Skeletal muscle tissue (tissue), 3 donors: ENCODE measurements at regions not wholly inside any gene's neighbourhood (a gene's known extent, or its start where the extent isn't known, plus 50 kb on each side); places are given as distances from the start of the nearest gene placed in this dataset.

Experiments
- H3K27ac ChIP-seq: one replicate; pipeline ENCODE4 v1.7.0; 2013; ENCODE audit warnings: mild to moderate bottlenecking, low read depth, low read length, inconsistent platforms
- H3K27me3 ChIP-seq, 3 donors: one replicate each; pipeline ENCODE4 v1.7.0; 2013; ENCODE audit warnings: low read length in 3 of 3; ENCODE audit not compliant: control insufficient read depth in 3 of 3, insufficient read depth in 3 of 3
- H3K36me3 ChIP-seq, 3 donors: one replicate each; pipeline ENCODE4 v1.7.0; 2013; ENCODE audit warnings: low read length in 3 of 3; ENCODE audit not compliant: control insufficient read depth in 3 of 3, insufficient read depth in 3 of 3
- H3K4me1 ChIP-seq, 3 donors: one replicate each; pipeline ENCODE4 v1.7.0; 2013; ENCODE audit warnings: low read length in 3 of 3, mild to moderate bottlenecking in 3 of 3; ENCODE audit not compliant: control insufficient read depth in 3 of 3, insufficient read depth in 3 of 3
- H3K4me3 ChIP-seq, 3 donors: one replicate each; pipeline ENCODE4 v1.7.0; 2013; ENCODE audit warnings: low read length in 3 of 3
- H3K9ac ChIP-seq, 3 donors: one replicate each; pipeline ENCODE4 v1.7.0; 2013; ENCODE audit warnings: low read length in 3 of 3, mild to moderate bottlenecking in 3 of 3, moderate library complexity in 2 of 3, low read depth in 1 of 3
- H3K9me3 ChIP-seq, 3 donors: one replicate each; pipeline ENCODE4 v1.7.0; 2013; ENCODE audit warnings: low read length in 3 of 3; ENCODE audit not compliant: control insufficient read depth in 3 of 3
- donor health status: Osteomylitis.

- Histone ChIP-seq H3K27me3 (no peaks in the 10 kb centered on the region), H3K36me3 (no peaks in the 10 kb centered on the region), H3K27ac (no peak overlapping the region), H3K4me3 (no peak overlapping the region), H3K9ac (no peak overlapping the region), H3K4me1 (no peaks in the 10 kb centered on the region), H3K9me3 (no peaks in the 10 kb centered on the region)
Measured at GRCh38 chr13:62251734-62252133, 836.1 kb upstream of the PCDH20 start.

GRCh38 chr13:62250501-62251201 lies 835.0 kb upstream of the PCDH20 start:
- Histone ChIP-seq H3K27ac (no peak overlapping the region), H3K4me3 (no peak overlapping the region), H3K4me1 (no peaks in the 10 kb centered on the region), H3K27me3 (no peaks in the 10 kb centered on the region), H3K9me3 (no peaks in the 10 kb centered on the region), H3K36me3 (no peaks in the 10 kb centered on the region), H3K9ac (no peak overlapping the region)

GRCh38 chr13:62246581-62246980 lies 830.9 kb upstream of the PCDH20 start:
- H3K36me3 ChIP-seq = no peaks in the 10 kb centered on the region
- no peaks in the 10 kb centered on the region for H3K9me3 ChIP-seq
- H3K9ac ChIP-seq = no peak overlapping the region
- H3K27me3 ChIP-seq = no peaks in the 10 kb centered on the region
- no peaks in the 10 kb centered on the region for H3K4me1 ChIP-seq
- H3K4me3 ChIP-seq = no peak overlapping the region
- no peak overlapping the region for H3K27ac ChIP-seq

- Histone ChIP-seq H3K4me1 (no peaks in the 10 kb centered on the region), H3K9me3 (no peaks in the 10 kb centered on the region), H3K36me3 (no peaks in the 10 kb centered on the region), H3K27me3 (no peaks in the 10 kb centered on the region), H3K9ac (no peak overlapping the region), H3K4me3 (no peak overlapping the region), H3K27ac (no peak overlapping the region)
Measured at GRCh38 chr13:62243106-62243505, 827.5 kb upstream of the PCDH20 start.

GRCh38 chr13:62234780-62235440 lies 819.3 kb upstream of the PCDH20 start:
- H3K9me3 ChIP-seq = no peaks in the 10 kb centered on the region
- H3K36me3 ChIP-seq = no peaks in the 10 kb centered on the region
- H3K4me1 ChIP-seq = no peaks in the 10 kb centered on the region
- no peak overlapping the region for H3K9ac ChIP-seq
- no peak overlapping the region for H3K27ac ChIP-seq
- H3K27me3 ChIP-seq = no peaks in the 10 kb centered on the region
- no peak overlapping the region for H3K4me3 ChIP-seq

- Histone ChIP-seq H3K4me1 (no peaks in the 10 kb centered on the region), H3K27me3 (no peaks in the 10 kb centered on the region), H3K36me3 (no peaks in the 10 kb centered on the region), H3K4me3 (no peak overlapping the region), H3K9me3 (no peaks in the 10 kb centered on the region), H3K9ac (no peak overlapping the region), H3K27ac (no peak overlapping the region)
Measured at GRCh38 chr13:62210951-62211350, 795.3 kb upstream of the PCDH20 start.

GRCh38 chr13:62209529-62209928 lies 793.9 kb upstream of the PCDH20 start:
- Histone ChIP-seq H3K36me3 (no peaks in the 10 kb centered on the region), H3K9me3 (no peaks in the 10 kb centered on the region), H3K4me3 (no peak overlapping the region)

GRCh38 chr13:62207388-62207787 lies 791.7 kb upstream of the PCDH20 start:
- Histone ChIP-seq H3K27ac (no peak overlapping the region), H3K9ac (no peak overlapping the region), H3K4me3 (no peak overlapping the region), H3K9me3 (no peaks in the 10 kb centered on the region), H3K36me3 (no peaks in the 10 kb centered on the region), H3K27me3 (no peaks in the 10 kb centered on the region), H3K4me1 (no peaks in the 10 kb centered on the region)

More at GRCh38 chr13:62209529-62209928, 793.9 kb upstream of the PCDH20 start:
- no peaks in the 10 kb centered on the region for H3K4me1 ChIP-seq
- H3K27me3 ChIP-seq = no peaks in the 10 kb centered on the region
- no peak overlapping the region for H3K9ac ChIP-seq
- H3K27ac ChIP-seq = no peak overlapping the region

GRCh38 chr13:62206165-62206564 lies 790.5 kb upstream of the PCDH20 start:
- H3K36me3 ChIP-seq = no peaks in the 10 kb centered on the region
- no peak overlapping the region for H3K4me3 ChIP-seq
- no peak overlapping the region for H3K9ac ChIP-seq
- no peaks in the 10 kb centered on the region for H3K9me3 ChIP-seq
- H3K27me3 ChIP-seq = no peaks in the 10 kb centered on the region
- H3K4me1 ChIP-seq = no peaks in the 10 kb centered on the region
- H3K27ac ChIP-seq = no peak overlapping the region

- Histone ChIP-seq H3K4me3 (no peak overlapping the region), H3K9me3 (no peaks in the 10 kb centered on the region), H3K36me3 (no peaks in the 10 kb centered on the region), H3K27ac (no peak overlapping the region), H3K9ac (no peak overlapping the region), H3K27me3 (no peaks in the 10 kb centered on the region), H3K4me1 (no peaks in the 10 kb centered on the region)
Measured at GRCh38 chr13:62205273-62205672, 789.6 kb upstream of the PCDH20 start.
